ENCODE measurements at regions not wholly inside any gene's neighbourhood (a gene's known extent, or its start where the extent isn't known, plus 50 kb on each side); places are given as distances from the start of the nearest gene placed in this dataset.

- DNase-seq (ENCODE audit: low spot score): no peak
Observed at GRCh38 chr1:116262995-116263385, 110.1 kb upstream of the ATP1A1 start.

- DNase-seq (ENCODE audit: low spot score): no peak
Observed at GRCh38 chr1:116265931-116266863, 106.8 kb upstream of the ATP1A1 start.

- no peak for DNase-seq (ENCODE audit: low spot score)
Observed at GRCh38 chr1:116266864-116267212, 106.2 kb upstream of the ATP1A1 start.

GRCh38 chr1:116268211-116268610 lies 104.8 kb upstream of the ATP1A1 start:
- DNase-seq (ENCODE audit: low spot score): no peak

- DNase-seq (ENCODE audit: low spot score): no peak
Observed at GRCh38 chr1:116270316-116271057, 102.6 kb upstream of the ATP1A1 start.

- no peak for DNase-seq (ENCODE audit: low spot score)
Observed at GRCh38 chr1:116273042-116273783, 99.8 kb upstream of the ATP1A1 start.

GRCh38 chr1:116276532-116276931 lies 96.5 kb upstream of the ATP1A1 start:
- no peak for DNase-seq (ENCODE audit: low spot score)

- no peak for DNase-seq (ENCODE audit: low spot score)
Observed at GRCh38 chr1:116277840-116278540, 95.1 kb upstream of the ATP1A1 start.

- no peak for DNase-seq (ENCODE audit: low spot score)
Observed at GRCh38 chr1:116278541-116278866, 94.5 kb upstream of the ATP1A1 start.

- no peak for DNase-seq (ENCODE audit: low spot score)
Observed at GRCh38 chr1:116279715-116280114, 93.3 kb upstream of the ATP1A1 start.

GRCh38 chr1:116284819-116285390 lies 88.1 kb upstream of the ATP1A1 start:
- DNase-seq (ENCODE audit: low spot score): no peak

- no peak for DNase-seq (ENCODE audit: low spot score)
Observed at GRCh38 chr1:116286541-116286971, 86.5 kb upstream of the ATP1A1 start.

GRCh38 chr1:116287341-116288200 lies 85.5 kb upstream of the ATP1A1 start:
- no peak for DNase-seq (ENCODE audit: low spot score)

GRCh38 chr1:116288201-116288598 lies 84.8 kb upstream of the ATP1A1 start:
- DNase-seq (ENCODE audit: low spot score): no peak

- DNase-seq (ENCODE audit: low spot score): no peak
Observed at GRCh38 chr1:116289193-116289592, 83.9 kb upstream of the ATP1A1 start.

- DNase-seq (ENCODE audit: low spot score): no peak
Observed at GRCh38 chr1:116290085-116290705, 82.8 kb upstream of the ATP1A1 start.

- DNase-seq (ENCODE audit: low spot score): no peak
Observed at GRCh38 chr1:116291024-116291423, 82.0 kb upstream of the ATP1A1 start.

GRCh38 chr1:116292929-116293725 lies 79.9 kb upstream of the ATP1A1 start:
- no peak for DNase-seq (ENCODE audit: low spot score)

- no peak for DNase-seq (ENCODE audit: low spot score)
Observed at GRCh38 chr1:116297495-116298212, 75.4 kb upstream of the ATP1A1 start.

Measured in iPS-NIHi11 (cell line).